IPS-NIHi11 (cell line): ENCODE measurements at regions not wholly inside any gene's neighbourhood (a gene's known extent, or its start where the extent isn't known, plus 50 kb on each side); places are given as distances from the start of the nearest gene placed in this dataset.
"Not testable (repeated sequence)": the region's sequence is repeated elsewhere in the genome, so short reads cannot be mapped to it uniquely, and the experiment has no call there.

Source experiments
- DNase-seq: peaks from one replicate; pipeline ENCODE4 v3.0.0; 2012; ENCODE audit warnings: mixed read lengths, low spot score

GRCh38 chr3:155995525-155996370 lies 124.6 kb upstream of the KCNAB1 start:
- peak; percentile 59 for DNase-seq

- no peak for DNase-seq
These were observed 123.5 kb upstream of the KCNAB1 start for GRCh38 chr3:155996882-155997281.

GRCh38 chr3:155998173-155998572 lies 122.2 kb upstream of the KCNAB1 start:
- DNase-seq, result not testable (repeated sequence)

GRCh38 chr3:156005736-156006135 lies 114.6 kb upstream of the KCNAB1 start:
- no peak for DNase-seq

- peak; percentile 52 for DNase-seq
These were observed 109.5 kb upstream of the KCNAB1 start for GRCh38 chr3:156010829-156011228.

- DNase-seq, result no peak
These were observed 105.9 kb upstream of the KCNAB1 start for GRCh38 chr3:156014489-156014888.

- DNase-seq, result no peak
These were observed 103.5 kb upstream of the KCNAB1 start for GRCh38 chr3:156016902-156017301.

- no peak for DNase-seq
These were observed 102.9 kb upstream of the KCNAB1 start for GRCh38 chr3:156017352-156018030.

- peak; percentile 38 for DNase-seq
These were observed 95.4 kb upstream of the KCNAB1 start for GRCh38 chr3:156024904-156025533.

GRCh38 chr3:156029208-156029607 lies 91.2 kb upstream of the KCNAB1 start:
- no peak for DNase-seq

GRCh38 chr3:156030723-156031122 lies 89.7 kb upstream of the KCNAB1 start:
- no peak for DNase-seq

- no peak for DNase-seq
These were observed 87.0 kb upstream of the KCNAB1 start for GRCh38 chr3:156033428-156033827.

GRCh38 chr3:156035158-156035557 lies 85.2 kb upstream of the KCNAB1 start:
- DNase-seq, result no peak

GRCh38 chr3:156036258-156037053 lies 83.9 kb upstream of the KCNAB1 start:
- no peak for DNase-seq

GRCh38 chr3:156037356-156037755 lies 83.0 kb upstream of the KCNAB1 start:
- DNase-seq, result no peak

GRCh38 chr3:156038869-156039268 lies 81.5 kb upstream of the KCNAB1 start:
- DNase-seq, result no peak

- DNase-seq, result no peak
These were observed 80.3 kb upstream of the KCNAB1 start for GRCh38 chr3:156040041-156040440.

GRCh38 chr3:156041216-156041841 lies 79.0 kb upstream of the KCNAB1 start:
- not testable (repeated sequence) for DNase-seq

- DNase-seq, result not testable (repeated sequence)
These were observed 78.5 kb upstream of the KCNAB1 start for GRCh38 chr3:156041856-156042255.

GRCh38 chr3:156043832-156044633 lies 76.3 kb upstream of the KCNAB1 start:
- DNase-seq, result peak; percentile 17

- DNase-seq, result no peak
These were observed 75.8 kb upstream of the KCNAB1 start for GRCh38 chr3:156044634-156044975.
